GM15510 (cell line): ENCODE measurements at regions not wholly inside any gene's neighbourhood (a gene's known extent, or its start where the extent isn't known, plus 50 kb on each side); places are given as distances from the start of the nearest gene placed in this dataset.

Experiments
- POLR2A ChIP-seq: IDR thresholded peaks from 3 replicates; pipeline ENCODE4 v1.6.1; 2011; ENCODE audit warnings: borderline replicate concordance; ENCODE audit not compliant: insufficient read length; ENCODE audit errors: extremely low read depth

GRCh38 chr4:56757821-56758411 lies 63.6 kb downstream of the SPINK2 start:
- peak; percentile 44 for TF ChIP-seq POLR2A

- no peak for TF ChIP-seq POLR2A
These were observed 64.2 kb downstream of the SPINK2 start for GRCh38 chr4:56757261-56757746.

- TF ChIP-seq POLR2A: no peak
These were observed 65.6 kb downstream of the SPINK2 start for GRCh38 chr4:56755901-56756300.

- no peak for TF ChIP-seq POLR2A
These were observed 68.5 kb downstream of the SPINK2 start for GRCh38 chr4:56752985-56753384.

- no peak for TF ChIP-seq POLR2A
These were observed 69.1 kb upstream of the HOPX start for GRCh38 chr4:56750231-56750630.

- TF ChIP-seq POLR2A: no peak
These were observed 67.2 kb upstream of the HOPX start for GRCh38 chr4:56748271-56748670.

- TF ChIP-seq POLR2A: no peak
These were observed 65.5 kb upstream of the HOPX start for GRCh38 chr4:56746639-56747038.

GRCh38 chr4:56745042-56745441 lies 63.9 kb upstream of the HOPX start:
- TF ChIP-seq POLR2A: no peak

GRCh38 chr4:56744030-56744429 lies 62.9 kb upstream of the HOPX start:
- TF ChIP-seq POLR2A: no peak

GRCh38 chr4:56743550-56743949 lies 62.5 kb upstream of the HOPX start:
- no peak for TF ChIP-seq POLR2A

- no peak for TF ChIP-seq POLR2A
These were observed 61.2 kb upstream of the HOPX start for GRCh38 chr4:56742080-56742871.

GRCh38 chr4:56741595-56741994 lies 60.5 kb upstream of the HOPX start:
- no peak for TF ChIP-seq POLR2A

- no peak for TF ChIP-seq POLR2A
These were observed 58.1 kb upstream of the HOPX start for GRCh38 chr4:56739066-56739777.

- TF ChIP-seq POLR2A: no peak
These were observed 56.6 kb upstream of the HOPX start for GRCh38 chr4:56737666-56738065.

- no peak for TF ChIP-seq POLR2A
These were observed 52.3 kb upstream of the HOPX start for GRCh38 chr4:56733352-56733751.

- TF ChIP-seq POLR2A: no peak
These were observed 51.2 kb upstream of the HOPX start for GRCh38 chr4:56732301-56732700.

- no peak for TF ChIP-seq POLR2A
These were observed 50.8 kb upstream of the HOPX start for GRCh38 chr4:56731857-56732256.
